GM23338 (cell line): ENCODE measurements at regions not wholly inside any gene's neighbourhood (a gene's known extent, or its start where the extent isn't known, plus 50 kb on each side); places are given as distances from the start of the nearest gene placed in this dataset.

Experiments
- ATAC-seq: fragments of 200-7000 bp; cut with Tn5 transposase; 3 replicates; pipeline ENCODE4 v1.9.1; 2020
- DNase-seq: peaks from one replicate; pipeline ENCODE4 v3.0.0-alpha.2; 2015; ENCODE audit warnings: low spot score
- H2AFZ ChIP-seq: fragments of 200-600 bp; sonication (generic); 2 replicates; pipeline ENCODE4 v1.8.0; 2016; ENCODE audit warnings: antibody characterized with exemption, mild to moderate bottlenecking, moderate library complexity
- H3F3A ChIP-seq: fragments of 200-600 bp; sonication (generic); replicated peaks from 2 replicates; pipeline ENCODE4 v1.8.0; 2017; ENCODE audit warnings: antibody characterized with exemption, mixed run types, low read depth
- H3K27ac ChIP-seq: fragments of 200-600 bp; sonication (generic); 2 replicates; pipeline ENCODE4 v1.6.1; 2016; ENCODE audit warnings: low read depth
- H3K27me3 ChIP-seq: fragments of 200-600 bp; sonication (generic); 2 replicates; pipeline ENCODE4 v1.8.0; 2016; ENCODE audit warnings: mild to moderate bottlenecking, mixed run types, moderate library complexity; ENCODE audit not compliant: insufficient read depth
- H3K36me3 ChIP-seq: fragments of 200-600 bp; sonication (generic); 2 replicates; pipeline ENCODE4 v1.8.0; 2016; ENCODE audit warnings: mild to moderate bottlenecking; ENCODE audit not compliant: insufficient read depth
- H3K4me1 ChIP-seq: fragments of 200-600 bp; sonication (generic); 2 replicates; pipeline ENCODE4 v1.8.0; 2016; ENCODE audit warnings: mild to moderate bottlenecking, moderate library complexity; ENCODE audit not compliant: insufficient read depth
- H3K4me2 ChIP-seq: fragments of 200-600 bp; sonication (generic); 2 replicates; pipeline ENCODE4 v1.7.1; 2017; ENCODE audit warnings: mixed run types
- H3K4me3 ChIP-seq: fragments of 200-600 bp; sonication (generic); 2 replicates; pipeline ENCODE4 v1.6.1; 2016; ENCODE audit warnings: mixed run types
- H3K79me2 ChIP-seq: fragments of 200-600 bp; sonication (generic); replicated peaks from 2 replicates; pipeline ENCODE4 v1.8.0; 2017; ENCODE audit warnings: mild to moderate bottlenecking; ENCODE audit not compliant: insufficient read depth
- H3K9me2 ChIP-seq: fragments of 200-600 bp; sonication (generic); 2 replicates; pipeline ENCODE4 v1.8.0; 2017; ENCODE audit not compliant: insufficient read depth
- H4K20me1 ChIP-seq: fragments of 200-600 bp; sonication (generic); replicated peaks from 2 replicates; pipeline ENCODE4 v1.8.0; 2017; ENCODE audit warnings: mild to moderate bottlenecking; ENCODE audit not compliant: insufficient read depth
- H3K27ac Mint-ChIP-seq: 2 replicates; pipeline ENCODE4 v1.8.0; 2020; ENCODE audit warnings: inconsistent platforms, mild to moderate bottlenecking, moderate library complexity, mixed read lengths
- H3K27me3 Mint-ChIP-seq: 3 replicates; pipeline ENCODE4 v1.8.0; 2022; ENCODE audit warnings: low read depth, mild to moderate bottlenecking, moderate library complexity, mixed read lengths, inconsistent platforms; ENCODE audit not compliant: insufficient read depth, poor library complexity
- H3K36me3 Mint-ChIP-seq: 3 replicates; pipeline ENCODE4 v1.8.0; 2021; ENCODE audit warnings: low read depth, mild to moderate bottlenecking, inconsistent platforms, moderate library complexity, mixed read lengths
- H3K4me1 Mint-ChIP-seq: 3 replicates; pipeline ENCODE4 v1.8.0; 2020; ENCODE audit warnings: mild to moderate bottlenecking, inconsistent platforms, mixed read lengths
- H3K4me3 Mint-ChIP-seq: 3 replicates; pipeline ENCODE4 v1.8.0; 2021; ENCODE audit warnings: moderate library complexity, mild to moderate bottlenecking, inconsistent platforms, mixed read lengths
- H3K9me3 Mint-ChIP-seq: 3 replicates; pipeline ENCODE4 v1.8.0; 2020; ENCODE audit warnings: moderate library complexity, mild to moderate bottlenecking, inconsistent platforms, mixed read lengths
- CREB1 ChIP-seq: fragments of 250-450 bp; sonication (Bioruptor Pico); IDR thresholded peaks from 2 replicates; pipeline ENCODE4 v1.5.0; 2020; ENCODE audit warnings: low read depth, mild to moderate bottlenecking, moderate library complexity
- EZH2 ChIP-seq: fragments of 200-600 bp; sonication (generic); IDR thresholded peaks from one replicate; pipeline ENCODE4 v1.8.0; 2017; ENCODE audit warnings: antibody characterized with exemption, mild to moderate bottlenecking, low read depth; ENCODE audit not compliant: unreplicated experiment
- EZH2phosphoT487 ChIP-seq: fragments of 200-600 bp; sonication (generic); IDR thresholded peaks from one replicate; pipeline ENCODE4 v1.8.1; 2018; ENCODE audit warnings: antibody characterized with exemption; ENCODE audit not compliant: unreplicated experiment
- JUNB ChIP-seq: IDR thresholded peaks from one replicate; pipeline ENCODE4 v1.6.1; 2016; ENCODE audit warnings: antibody characterized with exemption; ENCODE audit not compliant: unreplicated experiment
- NANOG ChIP-seq: IDR thresholded peaks from 2 replicates; pipeline ENCODE4 v1.6.1; 2016; ENCODE audit warnings: antibody characterized with exemption, borderline replicate concordance
- POLR2AphosphoS5 ChIP-seq: IDR thresholded peaks from 2 replicates; pipeline ENCODE4 v1.6.1; 2016; ENCODE audit warnings: antibody characterized with exemption, low read depth
- STAT1 ChIP-seq: IDR thresholded peaks from one replicate; pipeline ENCODE4 v1.6.1; 2016; ENCODE audit warnings: antibody characterized with exemption; ENCODE audit not compliant: unreplicated experiment
- ZNF114 ChIP-seq: fragments of 250-450 bp; sonication (Bioruptor Pico); IDR thresholded peaks from 2 replicates; pipeline ENCODE4 v1.5.0; 2020; ENCODE audit warnings: mild to moderate bottlenecking, moderate library complexity
- ZNF331 ChIP-seq: fragments of 250-450 bp; sonication (Bioruptor Pico); IDR thresholded peaks from 2 replicates; pipeline ENCODE4 v1.5.0; 2020; ENCODE audit warnings: low read depth, mild to moderate bottlenecking, moderate library complexity
- TF ChIP-seq, protein P1 (sequence below): IDR thresholded peaks from one replicate; pipeline ENCODE4 v1.6.1; 2018; ENCODE audit warnings: antibody characterized with exemption; ENCODE audit not compliant: unreplicated experiment
- TF ChIP-seq, protein P2 (sequence below), 2 experiments: fragments of 200-600 bp in 1 of 2; sonication (generic) in 1 of 2; conservative IDR thresholded peaks; 2 replicates each; pipeline versions ENCODE4 v1.5.1 to v1.6.1; 2016 to 2017; ENCODE audit warnings: antibody characterized with exemption in 2 of 2, low read depth in 2 of 2, mild to moderate bottlenecking in 2 of 2, moderate library complexity in 1 of 2
- TF ChIP-seq, protein P3 (sequence below): IDR thresholded peaks from 2 replicates; pipeline ENCODE4 v1.6.1; 2016; ENCODE audit warnings: antibody characterized with exemption
- TF ChIP-seq, protein P4 (sequence below): fragments of 250-450 bp; sonication (Bioruptor Pico); IDR thresholded peaks from 2 replicates; pipeline ENCODE4 v1.5.0; 2020; ENCODE audit warnings: mild to moderate bottlenecking, moderate library complexity

DNA sequence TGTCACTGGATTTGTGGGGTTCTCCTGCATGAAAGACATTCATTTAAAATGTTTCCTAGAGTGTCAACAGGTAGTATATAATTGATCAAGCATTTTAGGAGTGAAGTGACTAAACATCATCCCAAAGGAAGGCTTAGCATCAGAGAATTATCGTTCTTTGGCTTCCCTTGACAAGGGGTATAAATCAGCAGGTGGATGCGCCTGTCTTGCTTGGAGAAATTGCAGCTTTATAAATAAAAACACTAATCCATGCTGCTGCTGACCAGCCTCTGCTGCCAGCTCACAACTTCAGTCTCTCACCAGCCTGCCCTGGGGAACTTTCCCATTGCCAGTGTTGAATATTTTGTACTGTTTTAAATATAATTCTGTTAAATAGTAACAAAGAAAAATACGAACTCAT is 1184.7 kb upstream of the TENM4 start:
- DNase-seq, result no peak
- Mint-ChIP-seq H3K36me3 (no peaks in the 10 kb centered on the region), H3K4me1 (peaks cover 4% of the 10 kb centered on the region; the same call in 2 of the 3 replicates), H3K4me3 (no peak overlapping the region), H3K27me3 (no peaks in the 10 kb centered on the region), H3K27ac (no peak overlapping the region), H3K9me3 (no peaks in the 10 kb centered on the region)
- Histone ChIP-seq H3K4me2 (no peak overlapping the region), H3K4me3 (no peak overlapping the region), H3K27ac (no peak overlapping the region), H3K79me2 (no peaks in the 10 kb centered on the region), H3F3A (no peaks in the 10 kb centered on the region), H3K36me3 (no peaks in the 10 kb centered on the region), H2AFZ (no peak overlapping the region), H3K9me2 (0 out of 2 replicates have a peak, but pooled peaks cover 4% of the 10 kb centered on the region), H4K20me1 (no peaks in the 10 kb centered on the region), H3K27me3 (no peaks in the 10 kb centered on the region), H3K4me1 (peaks cover 9% of the 10 kb centered on the region)
- no peak for ATAC-seq
- TF ChIP-seq ZNF331 (CRISPR knock-in tag) (no peak), ZNF114 (CRISPR knock-in tag) (no peak), JUNB (no peak), CREB1 (CRISPR knock-in tag) (no peak), EZH2phosphoT487 (no peak), EZH2 (no peak), STAT1 (no peak), NANOG (no peak), POLR2AphosphoS5 (no peak)
- TF ChIP-seq, protein P1, sequence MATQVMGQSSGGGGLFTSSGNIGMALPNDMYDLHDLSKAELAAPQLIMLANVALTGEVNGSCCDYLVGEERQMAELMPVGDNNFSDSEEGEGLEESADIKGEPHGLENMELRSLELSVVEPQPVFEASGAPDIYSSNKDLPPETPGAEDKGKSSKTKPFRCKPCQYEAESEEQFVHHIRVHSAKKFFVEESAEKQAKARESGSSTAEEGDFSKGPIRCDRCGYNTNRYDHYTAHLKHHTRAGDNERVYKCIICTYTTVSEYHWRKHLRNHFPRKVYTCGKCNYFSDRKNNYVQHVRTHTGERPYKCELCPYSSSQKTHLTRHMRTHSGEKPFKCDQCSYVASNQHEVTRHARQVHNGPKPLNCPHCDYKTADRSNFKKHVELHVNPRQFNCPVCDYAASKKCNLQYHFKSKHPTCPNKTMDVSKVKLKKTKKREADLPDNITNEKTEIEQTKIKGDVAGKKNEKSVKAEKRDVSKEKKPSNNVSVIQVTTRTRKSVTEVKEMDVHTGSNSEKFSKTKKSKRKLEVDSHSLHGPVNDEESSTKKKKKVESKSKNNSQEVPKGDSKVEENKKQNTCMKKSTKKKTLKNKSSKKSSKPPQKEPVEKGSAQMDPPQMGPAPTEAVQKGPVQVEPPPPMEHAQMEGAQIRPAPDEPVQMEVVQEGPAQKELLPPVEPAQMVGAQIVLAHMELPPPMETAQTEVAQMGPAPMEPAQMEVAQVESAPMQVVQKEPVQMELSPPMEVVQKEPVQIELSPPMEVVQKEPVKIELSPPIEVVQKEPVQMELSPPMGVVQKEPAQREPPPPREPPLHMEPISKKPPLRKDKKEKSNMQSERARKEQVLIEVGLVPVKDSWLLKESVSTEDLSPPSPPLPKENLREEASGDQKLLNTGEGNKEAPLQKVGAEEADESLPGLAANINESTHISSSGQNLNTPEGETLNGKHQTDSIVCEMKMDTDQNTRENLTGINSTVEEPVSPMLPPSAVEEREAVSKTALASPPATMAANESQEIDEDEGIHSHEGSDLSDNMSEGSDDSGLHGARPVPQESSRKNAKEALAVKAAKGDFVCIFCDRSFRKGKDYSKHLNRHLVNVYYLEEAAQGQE, result no peak
- TF ChIP-seq, protein P2, sequence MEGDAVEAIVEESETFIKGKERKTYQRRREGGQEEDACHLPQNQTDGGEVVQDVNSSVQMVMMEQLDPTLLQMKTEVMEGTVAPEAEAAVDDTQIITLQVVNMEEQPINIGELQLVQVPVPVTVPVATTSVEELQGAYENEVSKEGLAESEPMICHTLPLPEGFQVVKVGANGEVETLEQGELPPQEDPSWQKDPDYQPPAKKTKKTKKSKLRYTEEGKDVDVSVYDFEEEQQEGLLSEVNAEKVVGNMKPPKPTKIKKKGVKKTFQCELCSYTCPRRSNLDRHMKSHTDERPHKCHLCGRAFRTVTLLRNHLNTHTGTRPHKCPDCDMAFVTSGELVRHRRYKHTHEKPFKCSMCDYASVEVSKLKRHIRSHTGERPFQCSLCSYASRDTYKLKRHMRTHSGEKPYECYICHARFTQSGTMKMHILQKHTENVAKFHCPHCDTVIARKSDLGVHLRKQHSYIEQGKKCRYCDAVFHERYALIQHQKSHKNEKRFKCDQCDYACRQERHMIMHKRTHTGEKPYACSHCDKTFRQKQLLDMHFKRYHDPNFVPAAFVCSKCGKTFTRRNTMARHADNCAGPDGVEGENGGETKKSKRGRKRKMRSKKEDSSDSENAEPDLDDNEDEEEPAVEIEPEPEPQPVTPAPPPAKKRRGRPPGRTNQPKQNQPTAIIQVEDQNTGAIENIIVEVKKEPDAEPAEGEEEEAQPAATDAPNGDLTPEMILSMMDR (conservative IDR thresholded peaks at IDR 0.05; ENCODE audit: low read depth in 2 of 2), result no peak
- TF ChIP-seq, protein P3, sequence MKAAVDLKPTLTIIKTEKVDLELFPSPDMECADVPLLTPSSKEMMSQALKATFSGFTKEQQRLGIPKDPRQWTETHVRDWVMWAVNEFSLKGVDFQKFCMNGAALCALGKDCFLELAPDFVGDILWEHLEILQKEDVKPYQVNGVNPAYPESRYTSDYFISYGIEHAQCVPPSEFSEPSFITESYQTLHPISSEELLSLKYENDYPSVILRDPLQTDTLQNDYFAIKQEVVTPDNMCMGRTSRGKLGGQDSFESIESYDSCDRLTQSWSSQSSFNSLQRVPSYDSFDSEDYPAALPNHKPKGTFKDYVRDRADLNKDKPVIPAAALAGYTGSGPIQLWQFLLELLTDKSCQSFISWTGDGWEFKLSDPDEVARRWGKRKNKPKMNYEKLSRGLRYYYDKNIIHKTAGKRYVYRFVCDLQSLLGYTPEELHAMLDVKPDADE, result no peak
- TF ChIP-seq, protein P4, sequence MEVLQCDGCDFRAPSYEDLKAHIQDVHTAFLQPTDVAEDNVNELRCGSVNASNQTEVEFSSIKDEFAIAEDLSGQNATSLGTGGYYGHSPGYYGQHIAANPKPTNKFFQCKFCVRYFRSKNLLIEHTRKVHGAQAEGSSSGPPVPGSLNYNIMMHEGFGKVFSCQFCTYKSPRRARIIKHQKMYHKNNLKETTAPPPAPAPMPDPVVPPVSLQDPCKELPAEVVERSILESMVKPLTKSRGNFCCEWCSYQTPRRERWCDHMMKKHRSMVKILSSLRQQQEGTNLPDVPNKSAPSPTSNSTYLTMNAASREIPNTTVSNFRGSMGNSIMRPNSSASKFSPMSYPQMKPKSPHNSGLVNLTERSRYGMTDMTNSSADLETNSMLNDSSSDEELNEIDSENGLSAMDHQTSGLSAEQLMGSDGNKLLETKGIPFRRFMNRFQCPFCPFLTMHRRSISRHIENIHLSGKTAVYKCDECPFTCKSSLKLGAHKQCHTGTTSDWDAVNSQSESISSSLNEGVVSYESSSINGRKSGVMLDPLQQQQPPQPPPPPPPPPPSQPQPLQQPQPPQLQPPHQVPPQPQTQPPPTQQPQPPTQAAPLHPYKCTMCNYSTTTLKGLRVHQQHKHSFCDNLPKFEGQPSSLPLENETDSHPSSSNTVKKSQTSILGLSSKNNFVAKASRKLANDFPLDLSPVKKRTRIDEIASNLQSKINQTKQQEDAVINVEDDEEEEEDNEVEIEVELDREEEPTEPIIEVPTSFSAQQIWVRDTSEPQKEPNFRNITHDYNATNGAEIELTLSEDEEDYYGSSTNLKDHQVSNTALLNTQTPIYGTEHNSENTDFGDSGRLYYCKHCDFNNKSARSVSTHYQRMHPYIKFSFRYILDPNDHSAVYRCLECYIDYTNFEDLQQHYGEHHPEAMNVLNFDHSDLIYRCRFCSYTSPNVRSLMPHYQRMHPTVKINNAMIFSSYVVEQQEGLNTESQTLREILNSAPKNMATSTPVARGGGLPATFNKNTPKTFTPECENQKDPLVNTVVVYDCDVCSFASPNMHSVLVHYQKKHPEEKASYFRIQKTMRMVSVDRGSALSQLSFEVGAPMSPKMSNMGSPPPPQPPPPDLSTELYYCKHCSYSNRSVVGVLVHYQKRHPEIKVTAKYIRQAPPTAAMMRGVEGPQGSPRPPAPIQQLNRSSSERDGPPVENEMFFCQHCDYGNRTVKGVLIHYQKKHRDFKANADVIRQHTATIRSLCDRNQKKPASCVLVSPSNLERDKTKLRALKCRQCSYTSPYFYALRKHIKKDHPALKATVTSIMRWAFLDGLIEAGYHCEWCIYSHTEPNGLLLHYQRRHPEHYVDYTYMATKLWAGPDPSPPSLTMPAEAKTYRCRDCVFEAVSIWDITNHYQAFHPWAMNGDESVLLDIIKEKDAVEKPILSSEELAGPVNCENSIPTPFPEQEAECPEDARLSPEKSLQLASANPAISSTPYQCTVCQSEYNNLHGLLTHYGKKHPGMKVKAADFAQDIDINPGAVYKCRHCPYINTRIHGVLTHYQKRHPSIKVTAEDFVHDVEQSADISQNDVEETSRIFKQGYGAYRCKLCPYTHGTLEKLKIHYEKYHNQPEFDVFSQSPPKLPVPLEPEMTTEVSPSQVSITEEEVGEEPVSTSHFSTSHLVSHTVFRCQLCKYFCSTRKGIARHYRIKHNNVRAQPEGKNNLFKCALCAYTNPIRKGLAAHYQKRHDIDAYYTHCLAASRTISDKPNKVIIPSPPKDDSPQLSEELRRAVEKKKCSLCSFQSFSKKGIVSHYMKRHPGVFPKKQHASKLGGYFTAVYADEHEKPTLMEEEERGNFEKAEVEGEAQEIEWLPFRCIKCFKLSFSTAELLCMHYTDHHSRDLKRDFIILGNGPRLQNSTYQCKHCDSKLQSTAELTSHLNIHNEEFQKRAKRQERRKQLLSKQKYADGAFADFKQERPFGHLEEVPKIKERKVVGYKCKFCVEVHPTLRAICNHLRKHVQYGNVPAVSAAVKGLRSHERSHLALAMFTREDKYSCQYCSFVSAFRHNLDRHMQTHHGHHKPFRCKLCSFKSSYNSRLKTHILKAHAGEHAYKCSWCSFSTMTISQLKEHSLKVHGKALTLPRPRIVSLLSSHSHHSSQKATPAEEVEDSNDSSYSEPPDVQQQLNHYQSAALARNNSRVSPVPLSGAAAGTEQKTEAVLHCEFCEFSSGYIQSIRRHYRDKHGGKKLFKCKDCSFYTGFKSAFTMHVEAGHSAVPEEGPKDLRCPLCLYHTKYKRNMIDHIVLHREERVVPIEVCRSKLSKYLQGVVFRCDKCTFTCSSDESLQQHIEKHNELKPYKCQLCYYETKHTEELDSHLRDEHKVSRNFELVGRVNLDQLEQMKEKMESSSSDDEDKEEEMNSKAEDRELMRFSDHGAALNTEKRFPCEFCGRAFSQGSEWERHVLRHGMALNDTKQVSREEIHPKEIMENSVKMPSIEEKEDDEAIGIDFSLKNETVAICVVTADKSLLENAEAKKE, result no peak
